ENCODE measurements at regions not wholly inside any gene's neighbourhood (a gene's known extent, or its start where the extent isn't known, plus 50 kb on each side); places are given as distances from the start of the nearest gene placed in this dataset.

GRCh38 chr4:136992032-136992431, 540.3 kb downstream of the PCDH18 start:
- Histone ChIP-seq H3K27me3 (ENCODE audit: control insufficient read depth, insufficient read depth, low read length) (no peaks in the 10 kb centered on the region), H3K9me3 (ENCODE audit: control insufficient read depth, low read length) (no peaks in the 10 kb centered on the region), H3K36me3 (ENCODE audit: control insufficient read depth, insufficient read depth, low read length) (no peaks in the 10 kb centered on the region), H2AFZ (no peak overlapping the region), H3K4me2 (ENCODE audit: low read length) (no peak overlapping the region), H3K4me3 (ENCODE audit: low read depth, low read length) (no peak overlapping the region), H3K4me1 (no peaks in the 10 kb centered on the region), H3K27ac (no peak overlapping the region), H3K9ac (no peak overlapping the region), H3K79me2 (no peaks in the 10 kb centered on the region)
- no peak for TF ChIP-seq CTCF (IDR thresholded peaks at IDR 0.05)

GRCh38 chr4:136985683-136986082, 546.6 kb downstream of the PCDH18 start:
- TF ChIP-seq CTCF (IDR thresholded peaks at IDR 0.05) = no peak
- H3K27ac ChIP-seq = no peak overlapping the region
- no peak overlapping the region for H3K9ac ChIP-seq
- H2AFZ ChIP-seq = no peak overlapping the region
- no peaks in the 10 kb centered on the region for H3K36me3 ChIP-seq (ENCODE audit: control insufficient read depth, insufficient read depth, low read length)
- no peaks in the 10 kb centered on the region for H3K79me2 ChIP-seq
- no peak overlapping the region for H3K4me3 ChIP-seq (ENCODE audit: low read depth, low read length)
- H3K27me3 ChIP-seq (ENCODE audit: control insufficient read depth, insufficient read depth, low read length) = no peaks in the 10 kb centered on the region
- no peaks in the 10 kb centered on the region for H3K4me1 ChIP-seq
- H3K9me3 ChIP-seq (ENCODE audit: control insufficient read depth, low read length) = no peaks in the 10 kb centered on the region
- no peak overlapping the region for H3K4me2 ChIP-seq (ENCODE audit: low read length)

GRCh38 chr4:136967069-136967468, 565.2 kb downstream of the PCDH18 start:
- no peak overlapping the region for H3K9ac ChIP-seq
- H3K9me3 ChIP-seq (ENCODE audit: control insufficient read depth, low read length) = no peaks in the 10 kb centered on the region
- no peaks in the 10 kb centered on the region for H3K79me2 ChIP-seq
- no peak overlapping the region for H3K27ac ChIP-seq
- H3K4me1 ChIP-seq = no peaks in the 10 kb centered on the region
- H3K27me3 ChIP-seq (ENCODE audit: control insufficient read depth, insufficient read depth, low read length) = no peaks in the 10 kb centered on the region
- no peaks in the 10 kb centered on the region for H3K36me3 ChIP-seq (ENCODE audit: control insufficient read depth, insufficient read depth, low read length)
- no peak overlapping the region for H3K4me3 ChIP-seq (ENCODE audit: low read depth, low read length)
- H3K4me2 ChIP-seq (ENCODE audit: low read length) = no peak overlapping the region
- TF ChIP-seq CTCF (IDR thresholded peaks at IDR 0.05) = no peak
- no peak overlapping the region for H2AFZ ChIP-seq

- no peaks in the 10 kb centered on the region for H3K4me1 ChIP-seq
- TF ChIP-seq CTCF (IDR thresholded peaks at IDR 0.05) = no peak
- H3K79me2 ChIP-seq = no peaks in the 10 kb centered on the region
- no peak overlapping the region for H3K4me2 ChIP-seq (ENCODE audit: low read length)
- no peaks in the 10 kb centered on the region for H3K27me3 ChIP-seq (ENCODE audit: control insufficient read depth, insufficient read depth, low read length)
- H3K9ac ChIP-seq = no peak overlapping the region
- no peak overlapping the region for H3K27ac ChIP-seq
- no peaks in the 10 kb centered on the region for H3K9me3 ChIP-seq (ENCODE audit: control insufficient read depth, low read length)
- no peak overlapping the region for H2AFZ ChIP-seq
- no peak overlapping the region for H3K4me3 ChIP-seq (ENCODE audit: low read depth, low read length)
- H3K36me3 ChIP-seq (ENCODE audit: control insufficient read depth, insufficient read depth, low read length) = no peaks in the 10 kb centered on the region
These were observed 566.8 kb downstream of the PCDH18 start for GRCh38 chr4:136965478-136965877.

- Histone ChIP-seq H3K27ac (no peak overlapping the region), H3K79me2 (no peaks in the 10 kb centered on the region), H3K9ac (no peak overlapping the region), H3K27me3 (ENCODE audit: control insufficient read depth, insufficient read depth, low read length) (no peaks in the 10 kb centered on the region), H3K4me1 (no peaks in the 10 kb centered on the region), H3K36me3 (ENCODE audit: control insufficient read depth, insufficient read depth, low read length) (no peaks in the 10 kb centered on the region), H3K9me3 (ENCODE audit: control insufficient read depth, low read length) (no peaks in the 10 kb centered on the region), H3K4me2 (ENCODE audit: low read length) (no peak overlapping the region), H2AFZ (no peak overlapping the region), H3K4me3 (ENCODE audit: low read depth, low read length) (no peak overlapping the region)
- no peak for TF ChIP-seq CTCF (IDR thresholded peaks at IDR 0.05)
These were observed 569.4 kb downstream of the PCDH18 start for GRCh38 chr4:136962868-136963267.

Measured in parathyroid adenoma (tissue), 2 donors.